NCI-H128 (cell line): ENCODE measurements at regions not wholly inside any gene's neighbourhood (a gene's known extent, or its start where the extent isn't known, plus 50 kb on each side); places are given as distances from the start of the nearest gene placed in this dataset.
"Not testable (repeated sequence)": the region's sequence is repeated elsewhere in the genome, so short reads cannot be mapped to it uniquely, and the experiment has no call there.

Source experiments
- DNase-seq: peaks from one replicate; lab custom pipeline; 2025; ENCODE audit not compliant: unreplicated experiment; lab: John Stamatoyannopoulos, UW

DNA sequence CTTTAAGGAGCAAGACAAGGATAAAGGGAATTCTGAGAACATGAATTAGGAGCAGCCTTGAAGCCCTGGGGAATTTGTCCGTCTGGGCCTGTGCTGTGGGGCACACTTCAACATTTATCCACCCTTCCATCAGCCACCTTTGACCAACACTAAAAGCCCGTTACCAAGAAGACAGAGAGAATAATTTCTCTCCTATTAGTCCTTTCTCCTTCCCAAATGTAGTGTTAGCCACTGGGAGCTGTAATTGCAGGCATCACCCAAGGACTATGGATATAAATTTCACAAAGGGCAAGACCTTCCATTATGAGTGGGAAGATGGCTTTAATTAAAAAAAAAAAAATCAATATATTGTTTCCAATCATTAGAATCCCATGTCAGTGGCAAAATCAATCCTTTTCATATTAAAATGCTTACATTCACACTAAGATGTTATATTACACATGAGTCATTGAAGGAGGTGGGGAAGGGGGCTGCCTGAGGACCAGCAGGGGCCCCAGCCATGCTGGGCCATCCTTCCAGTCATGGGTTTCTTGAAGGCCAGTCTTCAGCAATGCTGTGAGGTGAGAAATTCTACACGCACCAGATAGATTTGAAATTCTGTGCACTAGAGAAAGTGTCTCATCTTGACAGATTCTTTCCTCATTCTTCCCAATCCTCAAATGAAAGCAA is 292.5 kb upstream of the NRP1 start:
- no peak for DNase-seq

DNA sequence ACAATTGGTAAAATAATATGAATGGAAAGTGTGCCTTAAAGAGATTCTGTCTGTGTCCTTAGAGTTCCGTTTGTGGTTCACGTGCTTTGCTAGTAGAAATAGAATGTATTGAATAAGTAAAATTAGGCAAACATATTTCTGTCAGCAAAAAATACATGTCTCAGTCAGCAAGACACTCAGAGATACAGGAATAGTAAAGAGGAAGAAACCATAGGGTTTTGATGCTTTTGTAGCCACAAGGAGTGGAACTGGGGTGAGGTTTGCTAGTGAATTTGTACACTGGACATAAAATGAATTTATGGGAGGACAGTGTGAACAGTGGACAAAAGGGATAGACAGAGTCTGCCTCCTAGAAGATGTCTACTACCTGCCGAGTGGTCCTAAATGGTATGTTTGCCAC is 289.2 kb upstream of the NRP1 start:
- no peak for DNase-seq

DNA sequence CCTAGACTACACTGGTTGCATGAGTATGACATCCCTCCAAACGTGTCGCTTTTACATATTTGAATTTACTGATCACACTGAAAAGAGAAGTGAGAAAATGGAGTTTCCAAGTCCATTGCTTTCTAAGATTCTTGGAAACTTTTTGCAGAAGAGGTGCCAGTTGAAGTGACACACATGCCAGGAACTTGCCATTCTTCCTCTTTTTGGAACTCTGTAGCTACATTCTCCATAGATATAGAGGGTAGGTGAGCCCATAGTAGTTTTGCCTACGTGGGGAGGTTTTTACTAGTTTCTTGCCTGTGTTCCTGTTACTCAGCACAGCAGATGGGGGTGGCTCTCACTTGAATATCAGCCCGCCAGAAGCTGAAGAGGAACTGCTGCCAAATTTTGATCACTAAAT is 286.6 kb upstream of the NRP1 start:
- no peak for DNase-seq

DNA sequence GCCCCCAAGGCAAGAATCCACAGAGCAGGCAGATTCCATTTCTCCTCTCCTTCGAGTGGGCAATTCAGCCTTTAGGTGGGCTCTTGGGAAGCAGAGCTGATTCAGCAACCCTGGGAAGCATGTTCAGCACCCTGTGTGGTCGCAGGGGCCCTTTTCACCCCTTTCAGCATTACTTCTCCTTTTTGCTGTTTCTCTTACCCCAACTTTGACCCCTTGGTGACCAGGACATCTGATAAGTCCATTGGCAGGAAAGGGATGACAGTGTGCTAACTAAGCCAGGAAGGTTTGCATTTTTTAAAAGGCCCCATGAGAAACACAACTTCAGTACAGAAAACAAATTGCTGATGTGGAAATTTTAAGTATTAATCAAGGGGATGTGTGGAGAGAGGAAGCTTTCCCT is 283.7 kb upstream of the NRP1 start:
- no peak for DNase-seq

DNA sequence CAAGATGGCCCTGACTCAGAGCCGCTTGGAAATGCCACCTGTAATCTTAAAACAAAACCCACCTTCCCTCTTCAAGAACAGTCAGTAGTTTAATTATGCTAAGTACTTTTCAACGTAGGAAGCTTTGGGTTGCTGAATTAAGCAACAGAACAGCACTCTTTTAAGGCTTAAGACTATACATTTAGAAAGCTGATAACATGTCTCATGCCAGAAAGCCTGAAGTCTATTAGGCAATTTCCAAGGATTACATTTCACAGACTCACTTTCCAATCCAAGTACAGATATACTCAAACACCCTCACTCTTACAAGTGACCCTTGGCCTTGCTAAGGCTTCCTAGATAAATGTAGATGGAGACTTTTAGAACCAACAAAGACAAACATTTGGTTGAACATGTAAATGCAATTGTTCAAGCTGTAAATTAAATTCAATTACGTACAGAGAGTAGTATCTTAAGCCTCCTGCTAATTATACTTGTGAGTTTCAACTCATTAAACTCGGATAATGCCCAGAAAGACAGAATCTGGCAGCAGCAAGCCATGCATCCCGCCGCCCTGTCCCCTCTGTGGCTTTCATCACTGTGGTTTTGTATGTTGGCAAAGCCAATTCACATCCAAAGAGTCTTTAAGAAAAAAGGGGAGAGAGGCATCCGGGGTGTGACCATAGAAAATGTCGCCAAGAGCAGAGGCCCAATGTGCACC is 283.1 kb upstream of the NRP1 start:
- DNase-seq = no peak

DNA sequence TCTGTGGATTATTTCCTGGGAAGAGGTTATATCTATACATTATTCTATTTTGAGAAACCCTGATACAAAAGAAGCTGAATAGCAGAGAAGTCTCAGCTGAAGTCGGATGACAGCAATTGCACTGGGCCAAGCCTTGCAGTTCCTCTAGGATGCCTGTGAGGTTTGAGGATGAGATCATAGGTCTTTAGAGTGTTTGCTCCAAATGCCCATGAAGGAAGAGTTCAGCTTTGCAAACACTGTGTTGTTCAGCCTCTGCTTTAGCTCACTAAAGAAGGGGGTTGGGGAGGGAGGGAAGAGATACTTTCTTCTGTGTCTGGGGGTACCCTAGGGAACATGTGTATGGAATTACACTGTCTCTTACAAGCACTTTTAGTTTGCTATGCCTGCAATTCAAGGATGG is 282.5 kb upstream of the NRP1 start:
- no peak for DNase-seq

DNA sequence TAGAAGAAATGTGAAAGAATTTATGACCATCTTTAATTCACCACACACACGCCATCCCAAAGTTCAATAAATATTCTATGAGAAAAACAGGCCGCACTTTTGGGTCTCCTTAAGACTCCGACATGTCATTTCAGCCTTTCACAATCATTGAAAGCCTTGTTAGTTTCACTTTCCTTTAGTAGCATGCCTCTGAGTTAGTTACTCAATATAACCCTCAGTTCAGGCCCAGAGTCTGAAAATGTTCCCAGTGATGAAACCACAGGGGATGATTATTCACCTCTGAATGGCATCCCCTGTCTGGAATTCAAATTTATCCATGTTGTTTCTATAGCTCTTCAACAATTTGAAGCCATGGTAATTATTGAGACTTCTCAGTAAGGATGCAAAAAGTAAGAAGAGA is 278.1 kb upstream of the NRP1 start:
- no peak for DNase-seq

DNA sequence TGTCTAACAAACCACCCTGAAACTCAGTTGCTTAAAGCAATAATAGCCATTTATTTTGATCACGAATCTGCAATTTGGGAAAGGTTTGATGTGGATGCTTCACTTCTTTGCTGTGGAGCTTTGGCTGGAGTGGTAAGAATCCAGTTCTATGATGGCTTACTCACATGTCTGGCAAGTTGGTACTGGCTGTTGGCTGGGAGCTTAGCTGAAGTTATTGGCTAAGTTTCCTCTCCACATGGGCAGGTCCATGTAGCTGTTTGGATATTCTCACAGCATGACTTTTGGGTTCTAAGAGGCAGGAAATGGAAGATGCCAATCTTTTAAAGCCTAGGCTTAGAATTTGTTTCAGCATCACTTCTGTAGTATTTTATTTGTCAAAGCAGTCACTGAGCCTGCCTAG is 277.6 kb upstream of the NRP1 start:
- DNase-seq = no peak

DNA sequence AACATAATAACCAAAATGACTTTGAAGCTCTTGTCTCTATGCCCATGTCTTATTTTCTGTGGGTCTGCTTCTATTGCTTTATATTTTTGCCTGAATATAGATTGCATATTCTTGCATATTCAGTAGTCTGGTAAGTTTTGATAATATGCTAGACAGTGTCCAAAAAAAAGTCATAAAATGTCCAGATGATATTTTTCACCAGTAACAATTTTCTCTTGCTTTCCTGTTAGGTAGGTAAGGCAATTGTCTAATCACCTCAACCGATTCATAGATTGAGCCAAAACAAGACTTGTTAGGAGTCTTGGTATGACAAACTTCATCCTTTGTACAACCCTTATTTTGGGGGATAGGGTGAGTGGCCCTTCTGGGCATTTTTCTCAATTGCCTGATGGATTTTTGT is 277.0 kb upstream of the NRP1 start:
- DNase-seq = no peak

DNA sequence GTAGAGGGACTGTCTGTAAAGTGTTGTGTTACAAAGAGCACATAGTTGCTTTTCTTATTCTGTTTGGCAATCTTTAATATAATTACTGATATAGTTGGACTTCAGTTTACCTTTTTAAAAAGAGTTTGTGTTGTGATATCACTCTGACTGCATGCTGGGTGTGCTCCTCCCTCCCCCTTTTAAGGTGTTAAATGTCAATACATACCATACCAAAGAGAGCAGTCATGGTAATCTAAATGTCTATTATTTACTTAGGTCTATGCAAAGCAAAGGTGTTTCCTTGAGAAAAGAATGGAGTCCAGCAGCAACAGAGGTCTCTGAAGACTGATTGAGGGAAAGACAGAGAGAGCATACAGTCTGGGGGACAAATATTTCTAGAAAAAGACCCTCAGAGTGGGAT is 275.1 kb upstream of the NRP1 start:
- no peak for DNase-seq

DNA sequence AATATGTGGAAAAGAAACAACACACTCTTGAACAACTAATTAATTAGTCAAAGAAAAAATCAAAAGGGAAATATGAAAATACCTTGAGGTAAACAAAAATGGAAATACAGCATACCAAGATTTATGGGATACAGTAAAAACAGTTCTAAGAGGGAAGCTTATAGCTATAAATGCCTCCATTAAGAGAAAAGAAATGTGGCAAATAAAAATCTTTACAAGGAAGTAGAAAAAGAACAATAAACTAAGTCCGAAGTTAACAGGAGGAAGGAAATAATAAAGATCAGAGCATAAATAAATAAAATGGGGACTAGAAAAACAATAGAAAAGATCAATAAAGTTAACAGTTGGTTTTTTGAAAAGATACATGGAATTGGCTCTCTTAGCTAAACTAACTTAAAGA is 267.8 kb upstream of the NRP1 start:
- no peak for DNase-seq

DNA sequence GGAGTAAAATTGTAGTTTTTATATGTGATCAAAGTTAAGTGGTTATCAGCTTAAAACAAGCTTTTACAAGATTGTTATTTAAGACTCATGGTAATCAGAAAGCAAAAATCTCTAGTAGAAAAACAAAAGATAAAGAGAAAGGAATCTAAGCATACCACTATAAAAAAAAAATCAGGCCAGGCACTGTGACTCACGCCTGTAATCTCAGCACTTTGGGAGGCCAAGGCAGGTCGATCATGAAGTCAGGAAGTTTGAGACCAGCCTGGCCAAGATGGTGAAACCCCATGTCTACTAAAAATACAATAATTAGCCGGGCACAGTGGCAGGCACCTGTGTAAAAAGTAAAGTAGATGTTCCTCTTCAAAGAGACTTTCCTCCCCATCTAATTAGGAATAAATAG is 265.9 kb upstream of the NRP1 start:
- no peak for DNase-seq

DNA sequence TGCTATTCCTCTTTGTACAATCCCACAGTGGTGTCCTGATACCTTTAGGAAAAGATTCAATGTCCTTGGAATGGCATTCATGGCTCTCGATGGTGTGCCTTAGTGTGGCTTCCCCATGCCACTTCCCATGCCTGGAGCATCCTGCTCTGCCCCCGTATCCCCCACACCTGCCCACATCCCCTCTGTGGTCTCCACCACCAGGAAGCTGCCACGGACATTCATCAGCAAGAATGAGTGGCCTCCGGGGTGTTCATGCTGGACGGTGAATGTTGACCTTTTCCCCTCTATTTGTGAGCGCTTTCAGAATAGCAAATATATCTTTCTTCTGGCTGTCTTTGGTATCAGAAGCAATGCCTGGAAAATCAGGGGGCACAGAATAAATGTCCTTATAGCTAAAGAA is 262.0 kb upstream of the NRP1 start:
- no peak for DNase-seq

DNA sequence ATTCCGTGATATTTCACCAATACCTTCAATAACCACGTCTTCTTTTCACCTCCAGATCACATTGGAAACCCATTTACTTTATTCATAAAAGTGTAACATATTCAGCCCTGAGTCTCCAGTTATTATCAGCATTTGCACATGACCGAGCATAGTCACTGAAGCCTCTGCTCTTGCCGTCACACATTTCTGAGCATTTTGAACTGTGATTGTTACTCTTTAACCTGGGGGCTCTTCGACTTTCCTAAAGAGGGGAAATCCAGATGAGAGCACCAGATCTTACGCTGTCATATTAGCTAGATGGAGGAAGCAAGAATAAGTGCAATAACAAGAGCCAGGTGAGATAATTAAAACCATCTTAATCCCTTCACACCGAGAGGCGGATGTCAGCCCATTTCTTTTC is 260.0 kb upstream of the NRP1 start:
- DNase-seq = no peak

DNA sequence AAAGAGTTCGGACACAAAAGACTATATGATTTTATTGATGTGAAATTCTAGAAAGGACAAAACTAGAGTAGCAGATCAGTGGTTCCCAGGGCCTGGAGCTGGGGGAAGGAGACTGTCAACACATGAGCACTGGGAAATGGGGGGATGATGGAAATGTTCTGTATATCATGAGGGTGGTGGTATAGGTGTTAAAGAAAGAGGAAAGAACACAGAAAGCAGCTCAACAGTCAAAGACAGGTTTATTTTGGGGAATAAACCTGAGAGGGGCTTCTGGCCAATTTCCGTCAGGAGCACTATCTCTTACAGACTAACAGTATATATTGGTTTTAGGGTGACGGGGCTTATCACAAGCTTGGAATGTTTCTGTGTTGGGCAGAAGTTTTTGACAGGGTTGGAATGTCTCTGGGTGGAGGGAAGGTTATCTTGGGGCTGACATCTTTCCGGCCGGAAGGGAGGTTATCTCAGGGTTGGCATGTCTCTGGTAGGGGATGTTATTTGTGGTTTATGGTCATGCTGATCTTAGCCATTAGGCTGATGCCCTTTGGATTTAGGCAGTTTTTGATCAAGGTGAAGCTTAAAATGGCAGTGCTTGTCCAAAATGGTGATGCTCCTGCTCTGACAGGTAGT is 254.6 kb upstream of the NRP1 start:
- DNase-seq = no peak

DNA sequence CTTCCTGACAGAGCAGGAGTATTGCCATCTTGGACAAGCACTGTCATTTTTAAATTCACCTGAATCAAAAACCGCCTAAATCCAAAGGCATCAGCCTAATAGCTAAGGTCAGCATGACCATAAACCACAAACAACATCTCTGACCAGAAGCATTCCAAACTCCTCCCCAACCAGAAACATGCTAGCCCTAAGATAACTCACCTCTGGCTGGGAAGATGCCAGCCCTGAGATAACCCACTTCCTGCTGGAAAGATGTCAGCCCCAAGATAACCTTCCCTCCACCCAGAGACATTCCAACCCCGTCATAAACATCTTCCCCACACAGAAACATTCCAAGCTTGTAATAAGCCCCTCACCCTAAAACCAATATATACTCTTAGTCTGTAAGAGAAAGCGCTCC is 250.1 kb upstream of the NRP1 start:
- DNase-seq = not testable (repeated sequence)

DNA sequence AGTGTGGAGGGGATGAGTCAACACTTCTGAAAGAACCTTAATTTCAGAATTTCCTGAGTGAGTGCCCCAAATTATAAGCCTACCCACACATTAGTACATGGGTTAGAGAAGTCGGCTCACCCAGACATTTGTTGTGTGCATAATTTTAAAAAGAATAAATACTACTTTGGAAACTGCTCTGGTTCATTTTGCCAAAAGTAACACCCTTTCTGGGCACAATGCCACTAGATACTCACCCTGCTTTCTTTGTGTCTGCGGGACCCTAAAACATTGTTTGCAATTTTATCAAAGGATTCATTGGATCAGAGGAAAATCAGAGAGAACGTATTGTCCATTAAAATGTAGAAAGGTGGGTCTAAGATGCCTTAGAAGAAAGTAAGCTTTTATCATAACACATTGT is 245.5 kb upstream of the NRP1 start:
- DNase-seq = no peak

DNA sequence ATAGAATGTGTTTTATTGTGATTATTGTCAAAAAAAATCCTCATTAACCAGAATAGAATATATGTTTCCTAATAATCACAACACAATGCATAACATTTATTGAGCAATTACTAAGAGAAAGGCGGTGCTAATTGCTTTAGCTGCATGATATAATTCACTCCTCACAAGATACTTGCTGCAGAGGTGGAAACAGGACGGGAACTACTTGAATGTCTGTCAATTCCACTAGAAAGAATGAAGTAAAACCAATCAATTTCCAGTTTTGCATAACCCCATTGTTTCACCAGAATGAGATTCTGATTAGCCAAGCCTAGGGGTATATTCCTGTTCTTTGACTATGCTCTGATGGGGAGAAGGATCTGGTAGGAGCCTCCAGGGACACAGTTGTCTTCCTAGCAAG is 239.1 kb upstream of the NRP1 start:
- no peak for DNase-seq

DNA sequence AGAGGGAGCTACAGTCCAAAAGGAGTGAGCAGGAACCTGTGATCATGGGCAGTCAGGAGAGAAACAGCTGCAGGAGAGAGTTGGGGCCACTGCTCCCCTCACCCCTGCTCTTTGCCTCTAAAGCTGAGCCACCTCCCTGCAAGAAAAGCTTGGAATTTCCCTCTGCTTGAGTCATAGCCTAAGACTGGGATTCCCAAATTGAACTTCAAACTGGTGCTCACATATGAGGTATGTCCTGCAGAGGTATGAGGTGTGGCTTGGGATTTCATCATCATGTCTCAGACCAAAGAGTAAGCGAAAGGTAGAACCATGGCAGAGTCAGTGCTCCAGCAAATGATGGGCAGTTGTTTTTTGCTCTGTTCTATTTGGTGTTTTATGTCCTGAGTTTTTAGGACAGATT is 237.1 kb upstream of the NRP1 start:
- no peak for DNase-seq

DNA sequence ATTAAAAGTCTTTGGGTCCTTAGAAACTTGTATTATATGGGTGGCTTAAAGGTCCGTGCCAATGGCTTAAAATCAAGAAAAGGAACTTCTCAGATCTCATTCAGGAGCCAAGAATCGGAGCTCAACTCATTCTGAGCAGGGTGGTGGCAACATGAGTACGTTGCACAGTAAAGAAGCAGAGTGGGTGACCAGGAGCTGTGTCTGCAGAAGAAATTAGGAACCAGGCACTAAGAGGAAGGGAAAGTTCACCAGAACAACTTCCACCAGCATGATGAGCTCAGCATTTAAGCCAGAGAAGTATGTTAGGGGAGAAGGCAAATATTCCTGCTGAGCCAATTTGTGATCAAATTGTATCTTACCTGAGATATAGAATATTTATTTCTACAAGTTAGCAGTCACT is 236.0 kb upstream of the NRP1 start:
- DNase-seq = no peak

DNA sequence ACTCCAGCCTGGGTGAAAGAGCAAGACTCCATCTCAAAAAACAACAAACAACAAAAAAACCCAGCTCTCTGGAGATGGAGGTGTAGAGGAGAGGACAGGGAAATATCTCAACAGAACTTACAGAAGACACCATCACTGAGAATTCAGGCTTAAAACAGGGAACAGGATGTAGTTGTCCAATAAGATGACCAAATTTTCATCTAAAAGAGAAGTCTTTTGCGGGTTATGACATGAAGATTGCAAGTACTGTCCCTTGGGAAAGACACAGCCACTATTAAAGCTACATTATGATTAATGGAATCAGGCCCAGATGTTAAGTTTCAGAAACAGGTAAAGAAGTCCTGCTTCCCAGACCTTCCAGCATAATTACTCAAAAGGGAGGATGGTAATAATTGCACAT is 235.2 kb upstream of the NRP1 start:
- DNase-seq = no peak

DNA sequence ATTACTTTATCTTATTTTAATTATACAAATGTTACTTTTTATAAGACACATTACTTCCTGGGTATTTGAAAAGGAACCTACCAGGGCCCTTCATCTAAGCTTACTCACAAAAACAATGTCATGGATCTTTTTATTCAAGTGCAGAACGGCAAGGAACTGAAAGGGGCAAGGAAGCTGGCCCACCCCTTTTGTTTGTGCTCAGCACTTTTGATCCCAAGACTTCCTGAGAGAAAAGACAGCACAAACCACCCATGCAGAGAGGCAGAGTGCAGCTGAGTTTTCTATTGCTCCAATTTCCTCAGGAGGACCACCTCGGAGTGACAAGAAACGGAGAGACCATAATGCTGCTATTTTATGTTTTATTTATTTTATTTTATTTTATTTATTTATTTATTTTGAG is 232.0 kb upstream of the NRP1 start:
- DNase-seq = no peak

DNA sequence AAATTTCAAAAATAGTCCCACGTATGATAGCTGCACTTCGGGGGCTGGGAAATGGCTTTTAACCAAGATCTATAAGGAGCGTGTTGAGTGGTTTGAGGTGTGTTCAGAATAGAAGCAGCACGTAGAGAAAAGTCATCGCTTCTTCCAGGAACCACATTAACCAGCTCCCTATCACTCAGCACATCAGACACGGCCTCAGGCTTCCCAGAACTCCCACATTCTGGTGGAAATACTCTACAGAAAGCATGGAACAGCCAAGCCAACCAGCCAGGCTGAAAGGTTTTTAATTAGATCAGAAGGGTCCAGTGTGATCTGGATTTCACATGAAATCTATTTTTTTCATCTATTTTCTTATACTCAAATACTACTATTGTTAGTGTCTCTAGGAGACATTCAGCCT is 231.5 kb upstream of the NRP1 start:
- no peak for DNase-seq
